Endothelial cell of umbilical vein (primary cell): ENCODE measurements at regions not wholly inside any gene's neighbourhood (a gene's known extent, or its start where the extent isn't known, plus 50 kb on each side); places are given as distances from the start of the nearest gene placed in this dataset.

Experiments
- BruUV-seq: library from RNA; stranded (reverse); fragments of 400-500 nt; replicated peaks from 2 replicates; lab custom pipeline; 2021; lab: Mats Ljungman, UMichigan
- CTCF ChIA-PET: fragments of 300-600, 350-600 bp; sonication (Branson Sonifier 250); formaldehyde crosslinking; loops from one replicate; lab custom pipeline; 2021; ENCODE audit warnings: antibody characterized with exemption, inconsistent platforms; lab: Charles Lee
- POLR2A ChIA-PET: fragments of 300-600, 350-600 bp; sonication (Branson Sonifier 250); formaldehyde crosslinking; loops from one replicate; lab custom pipeline; 2021; ENCODE audit warnings: antibody characterized with exemption, inconsistent platforms; lab: Charles Lee
- DNase-seq: peaks from one replicate; pipeline ENCODE4 v3.0.0-alpha.2; 2011; ENCODE audit warnings: low read depth, low spot score
- FAIRE-seq: peaks from 2 replicates; lab custom pipeline; 2011; peaks lifted over from hg19 to GRCh38; lab: Jason Lieb, UNC
- H2AFZ ChIP-seq: 2 replicates; pipeline ENCODE4 v1.6.0; 2012; ENCODE audit warnings: low read depth, low read length, control low read depth, inconsistent platforms
- H3K27ac ChIP-seq: 2 replicates; pipeline ENCODE4 v1.5.1; 2011; ENCODE audit warnings: low read depth, mild to moderate bottlenecking, control low read depth, low read length, moderate library complexity; ENCODE audit not compliant: insufficient read depth
- H3K27me3 ChIP-seq, 2 experiments: 2 replicates each; pipeline versions ENCODE4 v1.6.0 to v1.6.1; 2011; ENCODE audit warnings: low read length in 2 of 2, mixed read lengths in 1 of 2; ENCODE audit not compliant: control insufficient read depth in 2 of 2, insufficient read depth in 2 of 2
- H3K36me3 ChIP-seq, 2 experiments: 2 replicates in 1 of 2; 3 replicates in 1 of 2; pipeline ENCODE4 v1.5.1; 2011; ENCODE audit warnings: low read length in 2 of 2, mild to moderate bottlenecking in 1 of 2, moderate library complexity in 1 of 2; ENCODE audit not compliant: control insufficient read depth in 2 of 2, insufficient read depth in 2 of 2; ENCODE audit errors: extremely low read depth in 1 of 2
- H3K4me1 ChIP-seq: 3 replicates; pipeline ENCODE4 v1.5.1; 2011; ENCODE audit warnings: mild to moderate bottlenecking, low read length; ENCODE audit not compliant: control insufficient read depth, insufficient read depth; ENCODE audit errors: extremely low read depth
- H3K4me2 ChIP-seq: 2 replicates; pipeline ENCODE4 v1.6.1; 2011; ENCODE audit warnings: low read length, control low read depth, mixed read lengths; ENCODE audit not compliant: insufficient read depth
- H3K4me3 ChIP-seq, 3 experiments: fragments of 200-600 bp in 1 of 3; sonication (generic), shearing (Covaris generic) in 1 of 3; replicated peaks in 1 of 3; 2 replicates each; pipeline ENCODE4 v1.5.1; 2011 to 2016; ENCODE audit warnings: control low read depth in 3 of 3, low read length in 3 of 3, mild to moderate bottlenecking in 2 of 3, inconsistent platforms in 1 of 3, low read depth in 1 of 3, moderate library complexity in 1 of 3; ENCODE audit not compliant: insufficient read depth in 1 of 3
- H3K79me2 ChIP-seq: 2 replicates; pipeline ENCODE4 v1.6.0; 2012; ENCODE audit warnings: low read length, inconsistent platforms; ENCODE audit not compliant: control insufficient read depth, insufficient read depth
- H3K9ac ChIP-seq: replicated peaks from 2 replicates; pipeline ENCODE3; 2011; ENCODE audit warnings: low read length, control low read depth; ENCODE audit not compliant: insufficient read depth; ENCODE audit errors: extremely low read depth
- H3K9me1 ChIP-seq: replicated peaks from 3 replicates; pipeline ENCODE4 v1.6.0; 2011; ENCODE audit warnings: mild to moderate bottlenecking, low read length; ENCODE audit not compliant: control insufficient read depth, insufficient read depth; ENCODE audit errors: extremely low read depth
- H3K9me3 ChIP-seq: replicated peaks from 2 replicates; pipeline ENCODE4 v1.5.1; 2012; ENCODE audit warnings: low read length, inconsistent platforms; ENCODE audit not compliant: control insufficient read depth, insufficient read depth
- H4K20me1 ChIP-seq: replicated peaks from 2 replicates; pipeline ENCODE3; 2011; ENCODE audit warnings: mild to moderate bottlenecking, low read length; ENCODE audit not compliant: control insufficient read depth, insufficient read depth; ENCODE audit errors: extremely low read depth
- CTCF ChIP-seq, 2 donors: IDR thresholded peaks; 1 replicate in 1 of 2; 2 replicates in 1 of 2; pipeline ENCODE4 v1.5.1; 2011; ENCODE audit warnings: low read length in 2 of 2, mild to moderate bottlenecking in 2 of 2, moderate library complexity in 2 of 2, control low read depth in 1 of 2, inconsistent platforms in 1 of 2, low read depth in 1 of 2; ENCODE audit not compliant: insufficient read depth in 1 of 2; ENCODE audit errors: extremely low read depth in 1 of 2
- EZH2 ChIP-seq: IDR thresholded peaks from 2 replicates; pipeline ENCODE4 v1.6.1; 2012; ENCODE audit warnings: borderline replicate concordance, low read depth, mild to moderate bottlenecking, moderate library complexity, low read length, inconsistent platforms; ENCODE audit not compliant: severe bottlenecking
- FOS ChIP-seq: IDR thresholded peaks from 2 replicates; pipeline ENCODE4 v1.6.1; 2011; ENCODE audit warnings: mild to moderate bottlenecking, low read length, moderate library complexity, borderline replicate concordance; ENCODE audit not compliant: insufficient read depth
- GATA2 ChIP-seq: IDR thresholded peaks from 2 replicates; pipeline ENCODE4 v1.7.0; 2011; ENCODE audit warnings: low read depth, mild to moderate bottlenecking, moderate library complexity, mixed read lengths, low read length; ENCODE audit not compliant: insufficient read length, insufficient read depth
- JUN ChIP-seq: IDR thresholded peaks from 2 replicates; pipeline ENCODE4 v1.6.1; 2011; ENCODE audit warnings: borderline replicate concordance, low read depth; ENCODE audit not compliant: insufficient read length, insufficient read depth
- MAX ChIP-seq: IDR thresholded peaks from 2 replicates; pipeline ENCODE4 v1.6.1; 2011; ENCODE audit not compliant: insufficient read depth, insufficient read length
- MYC ChIP-seq: IDR thresholded peaks from one replicate; pipeline ENCODE4 v1.6.1; 2011; ENCODE audit warnings: mild to moderate bottlenecking, low read depth, low read length
- POLR2A ChIP-seq: IDR thresholded peaks from 2 replicates; pipeline ENCODE4 v1.6.1; 2012; ENCODE audit warnings: low read depth, mild to moderate bottlenecking, control low read depth, low read length
- POLR2AphosphoS5 ChIP-seq: IDR thresholded peaks from 2 replicates; pipeline ENCODE4 v1.6.1; 2012; ENCODE audit warnings: low read depth, mild to moderate bottlenecking, control low read depth, low read length, moderate library complexity; ENCODE audit not compliant: insufficient read depth
- dilution Hi-C: fragments of 300-500 bp; cut with MboI; formaldehyde crosslinking; loops from one replicate; pipeline ENCODE4 v1.15.0; 2019; ENCODE audit warnings: low sequenced_read_pairs; ENCODE audit not compliant: extremely low pct_ligation_motif_present
- intact Hi-C: fragments of 100-400 bp; cut with micrococcal nuclease; formaldehyde crosslinking; loops from one replicate; pipeline ENCODE4 v1.10.0; 2022

- H3K4me3 ChIP-seq = no peak overlapping the region
- dilution Hi-C loops (no loop called here), intact Hi-C loops (no loop called here)
- FAIRE-seq (no peak), DNase-seq (no peak)
- H3K9ac ChIP-seq = no peak overlapping the region
- H3K27ac ChIP-seq = no peak overlapping the region
- no peaks in the 10 kb centered on the region for H3K9me1 ChIP-seq
- CTCF ChIA-PET = no interaction called here
- no peaks in the 10 kb centered on the region for H3K9me3 ChIP-seq
- H3K36me3 ChIP-seq = no peaks in the 10 kb centered on the region
- H3K4me1 ChIP-seq = no peaks in the 10 kb centered on the region
- no peaks in the 10 kb centered on the region for H3K79me2 ChIP-seq
- H3K4me2 ChIP-seq = no peak overlapping the region
- BruUV-seq = no TSS peak
- TF ChIP-seq JUN (no peak), POLR2A (no peak), POLR2AphosphoS5 (no peak), EZH2 (no peak), FOS (no peak), CTCF (IDR thresholded peaks at IDR 0.05; ENCODE audit: extremely low read depth in 1 of 2, insufficient read depth in 1 of 2, low read depth in 1 of 2, low read length in 2 of 2) (no peak), MAX (no peak), GATA2 (no peak), MYC (no peak)
- no peaks in the 10 kb centered on the region for H4K20me1 ChIP-seq
- H3K27me3 ChIP-seq = no peaks in the 10 kb centered on the region
- POLR2A ChIA-PET = no interaction called here
- no peak overlapping the region for H2AFZ ChIP-seq
Observed at GRCh38 chr4:26215725-26216124, 105.1 kb upstream of the RBPJ start.
